Neural progenitor cell (in vitro differentiated cells): ENCODE measurements at regions not wholly inside any gene's neighbourhood (a gene's known extent, or its start where the extent isn't known, plus 50 kb on each side); places are given as distances from the start of the nearest gene placed in this dataset.

Experiments used
- EZH2 ChIP-seq: fragments of 200-600 bp; sonication (generic); IDR thresholded peaks from 2 replicates; pipeline ENCODE4 v1.6.1; 2017; ENCODE audit warnings: antibody characterized with exemption, mild to moderate bottlenecking, moderate library complexity
- EZH2phosphoT487 ChIP-seq: fragments of 200-600 bp; sonication (generic); IDR thresholded peaks from 2 replicates; pipeline ENCODE4 v1.6.1; 2017; ENCODE audit warnings: antibody characterized with exemption
- TF ChIP-seq, protein P1 (sequence below): fragments of 200-600 bp; sonication (generic); IDR thresholded peaks from 2 replicates; pipeline ENCODE4 v1.5.1; 2017; ENCODE audit warnings: antibody characterized with exemption, mild to moderate bottlenecking

DNA sequence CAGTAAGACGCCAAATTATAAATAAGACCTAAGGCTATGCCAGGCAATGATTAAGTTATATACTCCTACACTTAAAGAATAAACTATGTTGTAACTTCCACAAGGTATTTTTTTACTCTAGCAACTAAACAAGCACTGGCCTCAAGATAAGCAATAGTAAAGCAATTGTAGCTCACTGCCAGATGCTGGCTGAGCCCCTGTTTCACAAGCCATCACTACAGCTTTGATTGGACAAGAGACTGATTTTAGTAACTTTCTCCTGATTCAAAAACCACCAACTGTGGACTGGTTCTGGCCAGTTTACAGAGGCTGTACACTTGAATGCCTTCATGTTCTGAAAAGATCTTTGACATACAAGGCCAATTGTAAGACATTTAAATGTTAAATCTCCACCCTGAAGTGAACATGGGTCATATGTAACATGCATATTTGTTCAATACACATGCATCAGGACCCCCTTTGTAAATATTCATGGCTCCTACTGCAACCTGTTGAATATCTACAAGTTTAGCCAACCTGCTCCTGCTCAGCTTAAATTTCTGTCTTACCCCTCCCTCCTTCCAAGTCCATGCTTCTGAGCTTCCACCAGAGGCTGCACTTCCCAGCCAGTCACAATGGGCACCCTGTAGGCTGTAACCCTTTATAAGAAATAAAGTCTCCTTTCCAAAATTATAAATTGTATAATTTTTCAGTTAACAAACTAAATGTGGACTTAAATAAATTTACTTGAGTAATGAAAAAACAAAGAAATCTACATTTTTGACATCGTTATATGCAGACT lies 423.6 kb downstream of the ANKRD50 start:
- TF ChIP-seq, protein P1, sequence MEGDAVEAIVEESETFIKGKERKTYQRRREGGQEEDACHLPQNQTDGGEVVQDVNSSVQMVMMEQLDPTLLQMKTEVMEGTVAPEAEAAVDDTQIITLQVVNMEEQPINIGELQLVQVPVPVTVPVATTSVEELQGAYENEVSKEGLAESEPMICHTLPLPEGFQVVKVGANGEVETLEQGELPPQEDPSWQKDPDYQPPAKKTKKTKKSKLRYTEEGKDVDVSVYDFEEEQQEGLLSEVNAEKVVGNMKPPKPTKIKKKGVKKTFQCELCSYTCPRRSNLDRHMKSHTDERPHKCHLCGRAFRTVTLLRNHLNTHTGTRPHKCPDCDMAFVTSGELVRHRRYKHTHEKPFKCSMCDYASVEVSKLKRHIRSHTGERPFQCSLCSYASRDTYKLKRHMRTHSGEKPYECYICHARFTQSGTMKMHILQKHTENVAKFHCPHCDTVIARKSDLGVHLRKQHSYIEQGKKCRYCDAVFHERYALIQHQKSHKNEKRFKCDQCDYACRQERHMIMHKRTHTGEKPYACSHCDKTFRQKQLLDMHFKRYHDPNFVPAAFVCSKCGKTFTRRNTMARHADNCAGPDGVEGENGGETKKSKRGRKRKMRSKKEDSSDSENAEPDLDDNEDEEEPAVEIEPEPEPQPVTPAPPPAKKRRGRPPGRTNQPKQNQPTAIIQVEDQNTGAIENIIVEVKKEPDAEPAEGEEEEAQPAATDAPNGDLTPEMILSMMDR: no peak
- no peak for TF ChIP-seq EZH2
- TF ChIP-seq EZH2phosphoT487: no peak
